ENCODE measurements at regions not wholly inside any gene's neighbourhood (a gene's known extent, or its start where the extent isn't known, plus 50 kb on each side); places are given as distances from the start of the nearest gene placed in this dataset.

DNA sequence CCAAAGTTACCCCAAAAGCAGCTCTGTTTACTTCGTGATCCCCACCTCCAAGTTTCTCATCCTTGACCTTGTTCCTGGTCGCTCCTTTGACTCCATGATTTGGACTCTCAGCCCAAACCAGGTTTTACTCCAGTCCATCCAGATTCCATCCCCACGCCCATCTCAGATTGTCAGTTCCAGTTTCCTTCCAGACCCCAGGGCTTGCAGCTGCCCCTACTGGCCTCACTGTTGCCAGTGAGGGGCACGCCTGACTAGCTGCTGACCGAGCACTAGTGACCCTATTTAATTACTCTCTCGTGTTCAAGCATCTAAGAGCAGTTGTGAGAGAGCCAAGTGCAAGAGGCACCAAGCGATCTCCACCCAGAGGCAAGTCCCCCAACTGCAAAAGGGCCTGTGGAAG lies 155.1 kb upstream of the FUT8 start:
- H3K36me3 ChIP-seq, result no peaks in the 10 kb centered on the region
- no peak for DNase-seq (ENCODE audit: low spot score)
- no peak for ATAC-seq (ENCODE audit: insufficient number of reproducible peaks, low FRiP score, low read depth)
- H3K27ac ChIP-seq, result no peak overlapping the region
- no peaks in the 10 kb centered on the region for H3K4me1 ChIP-seq (ENCODE audit: control insufficient read depth in 1 of 2, low read depth in 2 of 2)
- no peaks in the 10 kb centered on the region for H3K27me3 ChIP-seq (replicated peaks; ENCODE audit: insufficient read depth)
- no peak overlapping the region for H3K4me3 ChIP-seq
- TF ChIP-seq, protein P1, sequence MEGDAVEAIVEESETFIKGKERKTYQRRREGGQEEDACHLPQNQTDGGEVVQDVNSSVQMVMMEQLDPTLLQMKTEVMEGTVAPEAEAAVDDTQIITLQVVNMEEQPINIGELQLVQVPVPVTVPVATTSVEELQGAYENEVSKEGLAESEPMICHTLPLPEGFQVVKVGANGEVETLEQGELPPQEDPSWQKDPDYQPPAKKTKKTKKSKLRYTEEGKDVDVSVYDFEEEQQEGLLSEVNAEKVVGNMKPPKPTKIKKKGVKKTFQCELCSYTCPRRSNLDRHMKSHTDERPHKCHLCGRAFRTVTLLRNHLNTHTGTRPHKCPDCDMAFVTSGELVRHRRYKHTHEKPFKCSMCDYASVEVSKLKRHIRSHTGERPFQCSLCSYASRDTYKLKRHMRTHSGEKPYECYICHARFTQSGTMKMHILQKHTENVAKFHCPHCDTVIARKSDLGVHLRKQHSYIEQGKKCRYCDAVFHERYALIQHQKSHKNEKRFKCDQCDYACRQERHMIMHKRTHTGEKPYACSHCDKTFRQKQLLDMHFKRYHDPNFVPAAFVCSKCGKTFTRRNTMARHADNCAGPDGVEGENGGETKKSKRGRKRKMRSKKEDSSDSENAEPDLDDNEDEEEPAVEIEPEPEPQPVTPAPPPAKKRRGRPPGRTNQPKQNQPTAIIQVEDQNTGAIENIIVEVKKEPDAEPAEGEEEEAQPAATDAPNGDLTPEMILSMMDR (IDR thresholded peaks at IDR 0.05), result no peak
- peaks cover 3% of the 10 kb centered on the region for H3K9me3 ChIP-seq

DNA sequence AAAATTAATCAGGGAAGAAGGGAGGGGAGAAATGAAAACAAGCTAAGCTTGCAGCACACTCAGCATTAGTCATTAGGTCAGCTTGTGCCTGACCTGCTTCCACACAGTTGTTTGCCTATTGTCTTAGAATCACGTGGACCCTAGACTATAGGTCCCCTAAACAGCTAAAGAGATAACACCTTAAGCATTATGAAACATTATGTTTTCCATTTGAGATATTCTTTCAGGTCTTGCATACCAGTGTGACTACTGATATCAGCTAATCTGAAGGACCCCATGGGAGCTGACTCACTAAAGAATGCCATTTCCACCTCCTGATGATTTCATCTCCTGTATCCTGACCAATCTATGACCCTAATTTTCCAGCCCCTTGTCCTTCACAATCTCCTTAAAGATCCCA lies 154.1 kb upstream of the FUT8 start:
- ATAC-seq (ENCODE audit: insufficient number of reproducible peaks, low FRiP score, low read depth) (no peak), DNase-seq (ENCODE audit: low spot score) (no peak)
- TF ChIP-seq, protein P1 (IDR thresholded peaks at IDR 0.05), result no peak
- Histone ChIP-seq H3K27ac (no peak overlapping the region), H3K4me3 (no peak overlapping the region), H3K4me1 (ENCODE audit: control insufficient read depth in 1 of 2, low read depth in 2 of 2) (no peaks in the 10 kb centered on the region), H3K36me3 (no peaks in the 10 kb centered on the region), H3K9me3 (peaks cover 3% of the 10 kb centered on the region), H3K27me3 (replicated peaks; ENCODE audit: insufficient read depth) (no peaks in the 10 kb centered on the region)

DNA sequence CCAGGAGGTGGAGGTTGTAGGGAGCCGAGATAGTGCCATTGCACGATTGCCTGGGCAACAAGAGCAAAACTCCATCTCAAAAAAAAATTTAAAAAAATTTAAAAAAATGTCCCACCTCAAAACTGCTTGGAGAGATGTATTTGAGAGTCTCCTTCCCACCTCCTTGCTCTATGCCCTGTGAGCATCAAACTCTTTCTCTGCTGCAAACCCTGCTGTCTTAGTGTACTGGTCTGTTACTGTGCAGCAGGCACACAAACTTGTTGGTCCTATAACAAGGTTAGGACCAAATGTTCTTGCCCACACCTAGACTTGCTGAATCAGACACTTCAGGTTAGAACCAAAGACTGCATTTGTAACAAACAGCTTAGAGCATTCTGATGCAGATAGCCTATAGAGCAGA lies 153.5 kb upstream of the FUT8 start:
- Histone ChIP-seq H3K27me3 (replicated peaks; ENCODE audit: insufficient read depth) (no peaks in the 10 kb centered on the region), H3K4me1 (ENCODE audit: control insufficient read depth in 1 of 2, low read depth in 2 of 2) (no peaks in the 10 kb centered on the region), H3K9me3 (peaks cover 3% of the 10 kb centered on the region), H3K4me3 (no peak overlapping the region), H3K27ac (no peak overlapping the region), H3K36me3 (no peaks in the 10 kb centered on the region)
- no peak for ATAC-seq (ENCODE audit: insufficient number of reproducible peaks, low FRiP score, low read depth)
- TF ChIP-seq, protein P1 (IDR thresholded peaks at IDR 0.05), result no peak
- DNase-seq (ENCODE audit: low spot score), result no peak

DNA sequence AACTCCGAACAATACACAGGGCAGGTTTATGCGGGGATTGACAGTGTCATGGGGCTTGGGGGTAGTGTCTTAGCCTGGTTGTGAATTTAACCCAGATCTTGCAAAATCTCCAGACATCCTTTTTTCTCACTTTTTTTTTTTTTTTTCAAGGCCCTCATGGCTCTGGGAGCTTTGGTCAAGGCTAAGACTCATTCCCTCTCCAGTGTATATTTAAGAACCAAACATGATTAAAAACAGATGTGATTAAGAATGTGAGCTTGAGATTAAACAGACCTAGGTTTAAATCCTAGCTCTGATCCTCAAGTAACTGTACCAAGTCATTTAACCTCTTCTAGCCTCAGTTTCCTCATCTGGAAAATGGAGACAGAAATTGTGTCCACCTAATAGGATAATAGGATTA lies 151.7 kb upstream of the FUT8 start:
- no peak for ATAC-seq (ENCODE audit: insufficient number of reproducible peaks, low FRiP score, low read depth)
- Histone ChIP-seq H3K27ac (no peak overlapping the region), H3K4me3 (no peak overlapping the region), H3K4me1 (ENCODE audit: control insufficient read depth in 1 of 2, low read depth in 2 of 2) (no peaks in the 10 kb centered on the region), H3K27me3 (replicated peaks; ENCODE audit: insufficient read depth) (no peaks in the 10 kb centered on the region), H3K36me3 (no peaks in the 10 kb centered on the region), H3K9me3 (peaks cover 3% of the 10 kb centered on the region)
- TF ChIP-seq, protein P1 (IDR thresholded peaks at IDR 0.05), result no peak
- DNase-seq (ENCODE audit: low spot score), result no peak

DNA sequence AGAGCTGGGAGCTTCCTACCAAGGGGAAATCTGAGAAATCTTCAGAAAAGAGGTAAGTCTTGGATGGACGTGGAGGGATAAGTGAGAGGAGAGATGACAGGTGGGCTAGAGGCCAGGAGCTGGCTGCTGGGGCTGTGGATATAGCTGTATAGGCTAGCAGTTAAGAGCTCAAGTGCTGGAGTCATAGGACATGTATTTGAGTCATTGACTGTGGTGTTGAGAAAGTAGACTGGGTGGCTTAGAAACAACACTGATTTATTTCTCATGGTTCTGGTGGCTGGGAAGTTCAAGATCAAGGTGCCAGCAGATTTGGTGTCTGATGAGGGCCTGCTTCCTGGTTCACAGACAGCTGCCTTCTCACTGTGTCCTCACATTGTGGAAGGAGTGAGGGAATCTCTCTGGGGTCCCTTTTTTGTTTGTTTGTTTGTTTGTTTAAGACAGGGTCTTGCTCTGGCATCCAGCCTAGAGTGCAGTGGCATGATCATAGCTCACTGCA lies 151.1 kb upstream of the FUT8 start:
- TF ChIP-seq, protein P1 (IDR thresholded peaks at IDR 0.05), result no peak
- no peaks in the 10 kb centered on the region for H3K4me1 ChIP-seq (ENCODE audit: control insufficient read depth in 1 of 2, low read depth in 2 of 2)
- H3K9me3 ChIP-seq, result peaks cover 3% of the 10 kb centered on the region
- H3K27ac ChIP-seq, result no peak overlapping the region
- DNase-seq (ENCODE audit: low spot score), result no peak
- no peaks in the 10 kb centered on the region for H3K36me3 ChIP-seq
- H3K4me3 ChIP-seq, result no peak overlapping the region
- H3K27me3 ChIP-seq (replicated peaks; ENCODE audit: insufficient read depth), result no peaks in the 10 kb centered on the region
- ATAC-seq (ENCODE audit: insufficient number of reproducible peaks, low FRiP score, low read depth), result no peak
